WTC11 (cell line): ENCODE measurements at regions not wholly inside any gene's neighbourhood (a gene's known extent, or its start where the extent isn't known, plus 50 kb on each side); places are given as distances from the start of the nearest gene placed in this dataset.

Source experiments
- ATAC-seq: fragments of 200-7000 bp; cut with Tn5 transposase; 2 replicates; pipeline ENCODE4 v1.10.0; 2021; ENCODE audit warnings: mild to moderate bottlenecking, moderate library complexity
- CTCF ChIA-PET: fragments of 300-600 bp; sonication (Branson Sonifier 250); formaldehyde crosslinking; loops from one replicate; lab custom pipeline; 2021; ENCODE audit warnings: antibody characterized with exemption; lab: Charles Lee
- POLR2A ChIA-PET: fragments of 350-600 bp; sonication (Branson Sonifier 250); formaldehyde crosslinking; loops from one replicate; lab custom pipeline; 2021; ENCODE audit warnings: antibody characterized with exemption; lab: Charles Lee
- DNase-seq: peaks from one replicate; pipeline ENCODE4 v3.0.0; 2021; ENCODE audit warnings: low spot score
- H3K27ac Mint-ChIP-seq: 2 replicates; pipeline ENCODE4 v1.8.0; 2021; ENCODE audit warnings: mixed read lengths
- H3K27me3 Mint-ChIP-seq: 2 replicates; pipeline ENCODE4 v1.8.0; 2021; ENCODE audit warnings: low read depth, mild to moderate bottlenecking, moderate library complexity, mixed read lengths
- H3K36me3 Mint-ChIP-seq: 2 replicates; pipeline ENCODE4 v1.8.0; 2021; ENCODE audit warnings: mixed read lengths
- H3K4me1 Mint-ChIP-seq: 2 replicates; pipeline ENCODE4 v1.8.0; 2022; ENCODE audit warnings: mixed read lengths
- H3K4me3 Mint-ChIP-seq: 2 replicates; pipeline ENCODE4 v1.8.0; 2021; ENCODE audit warnings: mild to moderate bottlenecking, moderate library complexity, mixed read lengths
- H3K9me3 Mint-ChIP-seq: 2 replicates; pipeline ENCODE4 v1.8.0; 2021; ENCODE audit warnings: mixed read lengths
- FOXP1 ChIP-seq: sonication (generic); formaldehyde crosslinking; IDR thresholded peaks from 2 replicates; pipeline ENCODE4 v1.8.0; 2022; ENCODE audit warnings: missing genetic modification reagents, mild to moderate bottlenecking, moderate library complexity, borderline replicate concordance
- NFYB ChIP-seq: sonication (generic); formaldehyde crosslinking; conservative IDR thresholded peaks from 2 replicates; pipeline ENCODE4 v1.8.0; 2022; ENCODE audit warnings: low read depth, missing genetic modification reagents
- NR1H2 ChIP-seq: sonication (generic); formaldehyde crosslinking; IDR thresholded peaks from 2 replicates; pipeline ENCODE4 v1.9.0; 2021; ENCODE audit warnings: mild to moderate bottlenecking, moderate library complexity, missing genetic modification reagents
- OVOL2 ChIP-seq: fragments of 250-450 bp; sonication (Bioruptor Pico); IDR thresholded peaks from 2 replicates; pipeline ENCODE4 v1.9.0; 2021; ENCODE audit warnings: mild to moderate bottlenecking, borderline replicate concordance
- TCF7 ChIP-seq: sonication (generic); formaldehyde crosslinking; IDR thresholded peaks from 2 replicates; pipeline ENCODE4 v1.8.0; 2022; ENCODE audit warnings: mild to moderate bottlenecking, low read depth, missing genetic modification reagents, moderate library complexity
- TF ChIP-seq, protein P1 (sequence below): sonication (generic); formaldehyde crosslinking; IDR thresholded peaks from 2 replicates; pipeline ENCODE4 v1.8.0; 2023; ENCODE audit warnings: missing genetic modification reagents, mild to moderate bottlenecking, borderline replicate concordance
- TF ChIP-seq, protein P2 (sequence below): sonication (generic); formaldehyde crosslinking; IDR thresholded peaks from 2 replicates; pipeline ENCODE4 v1.8.1; 2023; ENCODE audit warnings: mild to moderate bottlenecking, missing genetic modification reagents, borderline replicate concordance
- TF ChIP-seq, protein P3 (sequence below): sonication (generic); formaldehyde crosslinking; IDR thresholded peaks from 2 replicates; pipeline ENCODE4 v1.8.0; 2022; ENCODE audit warnings: mild to moderate bottlenecking, missing genetic modification reagents
- TF ChIP-seq, protein P4 (sequence below): sonication (generic); formaldehyde crosslinking; IDR thresholded peaks from 2 replicates; pipeline ENCODE4 v1.8.1; 2023; ENCODE audit warnings: mild to moderate bottlenecking, missing genetic modification reagents, moderate library complexity
- TF ChIP-seq, protein P5 (sequence below): sonication (generic); formaldehyde crosslinking; IDR thresholded peaks from 2 replicates; pipeline ENCODE4 v1.8.1; 2022; ENCODE audit warnings: missing genetic modification reagents, borderline replicate concordance
- TF ChIP-seq, protein P6 (sequence below): sonication (generic); formaldehyde crosslinking; IDR thresholded peaks from 2 replicates; pipeline ENCODE4 v1.8.1; 2022; ENCODE audit warnings: low read depth, mild to moderate bottlenecking, moderate library complexity, missing genetic modification reagents, borderline replicate concordance
- TF ChIP-seq, protein P7 (sequence below): sonication (generic); formaldehyde crosslinking; conservative IDR thresholded peaks from 2 replicates; pipeline ENCODE4 v1.8.1; 2023; ENCODE audit warnings: mild to moderate bottlenecking, low read depth, missing genetic modification reagents, moderate library complexity

GRCh38 chr4:158122501-158122900, 50.3 kb downstream of the GASK1B start:
- no peak for DNase-seq
- no peak for ATAC-seq
- Mint-ChIP-seq H3K27ac (no peak overlapping the region), H3K4me1 (peaks cover 12% of the 10 kb centered on the region), H3K27me3 (no peaks in the 10 kb centered on the region), H3K36me3 (no peaks in the 10 kb centered on the region), H3K9me3 (no peaks in the 10 kb centered on the region), H3K4me3 (no peak overlapping the region)
- CTCF ChIA-PET: no interaction called here
- TF ChIP-seq TCF7 (no peak), NFYB (CRISPR knock-in tag) (no peak), NR1H2 (CRISPR knock-in tag) (no peak), FOXP1 (CRISPR knock-in tag) (no peak), OVOL2 (no peak)
- TF ChIP-seq, protein P1, sequence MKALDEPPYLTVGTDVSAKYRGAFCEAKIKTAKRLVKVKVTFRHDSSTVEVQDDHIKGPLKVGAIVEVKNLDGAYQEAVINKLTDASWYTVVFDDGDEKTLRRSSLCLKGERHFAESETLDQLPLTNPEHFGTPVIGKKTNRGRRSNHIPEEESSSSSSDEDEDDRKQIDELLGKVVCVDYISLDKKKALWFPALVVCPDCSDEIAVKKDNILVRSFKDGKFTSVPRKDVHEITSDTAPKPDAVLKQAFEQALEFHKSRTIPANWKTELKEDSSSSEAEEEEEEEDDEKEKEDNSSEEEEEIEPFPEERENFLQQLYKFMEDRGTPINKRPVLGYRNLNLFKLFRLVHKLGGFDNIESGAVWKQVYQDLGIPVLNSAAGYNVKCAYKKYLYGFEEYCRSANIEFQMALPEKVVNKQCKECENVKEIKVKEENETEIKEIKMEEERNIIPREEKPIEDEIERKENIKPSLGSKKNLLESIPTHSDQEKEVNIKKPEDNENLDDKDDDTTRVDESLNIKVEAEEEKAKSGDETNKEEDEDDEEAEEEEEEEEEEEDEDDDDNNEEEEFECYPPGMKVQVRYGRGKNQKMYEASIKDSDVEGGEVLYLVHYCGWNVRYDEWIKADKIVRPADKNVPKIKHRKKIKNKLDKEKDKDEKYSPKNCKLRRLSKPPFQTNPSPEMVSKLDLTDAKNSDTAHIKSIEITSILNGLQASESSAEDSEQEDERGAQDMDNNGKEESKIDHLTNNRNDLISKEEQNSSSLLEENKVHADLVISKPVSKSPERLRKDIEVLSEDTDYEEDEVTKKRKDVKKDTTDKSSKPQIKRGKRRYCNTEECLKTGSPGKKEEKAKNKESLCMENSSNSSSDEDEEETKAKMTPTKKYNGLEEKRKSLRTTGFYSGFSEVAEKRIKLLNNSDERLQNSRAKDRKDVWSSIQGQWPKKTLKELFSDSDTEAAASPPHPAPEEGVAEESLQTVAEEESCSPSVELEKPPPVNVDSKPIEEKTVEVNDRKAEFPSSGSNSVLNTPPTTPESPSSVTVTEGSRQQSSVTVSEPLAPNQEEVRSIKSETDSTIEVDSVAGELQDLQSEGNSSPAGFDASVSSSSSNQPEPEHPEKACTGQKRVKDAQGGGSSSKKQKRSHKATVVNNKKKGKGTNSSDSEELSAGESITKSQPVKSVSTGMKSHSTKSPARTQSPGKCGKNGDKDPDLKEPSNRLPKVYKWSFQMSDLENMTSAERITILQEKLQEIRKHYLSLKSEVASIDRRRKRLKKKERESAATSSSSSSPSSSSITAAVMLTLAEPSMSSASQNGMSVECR: no peak
- TF ChIP-seq, protein P2, sequence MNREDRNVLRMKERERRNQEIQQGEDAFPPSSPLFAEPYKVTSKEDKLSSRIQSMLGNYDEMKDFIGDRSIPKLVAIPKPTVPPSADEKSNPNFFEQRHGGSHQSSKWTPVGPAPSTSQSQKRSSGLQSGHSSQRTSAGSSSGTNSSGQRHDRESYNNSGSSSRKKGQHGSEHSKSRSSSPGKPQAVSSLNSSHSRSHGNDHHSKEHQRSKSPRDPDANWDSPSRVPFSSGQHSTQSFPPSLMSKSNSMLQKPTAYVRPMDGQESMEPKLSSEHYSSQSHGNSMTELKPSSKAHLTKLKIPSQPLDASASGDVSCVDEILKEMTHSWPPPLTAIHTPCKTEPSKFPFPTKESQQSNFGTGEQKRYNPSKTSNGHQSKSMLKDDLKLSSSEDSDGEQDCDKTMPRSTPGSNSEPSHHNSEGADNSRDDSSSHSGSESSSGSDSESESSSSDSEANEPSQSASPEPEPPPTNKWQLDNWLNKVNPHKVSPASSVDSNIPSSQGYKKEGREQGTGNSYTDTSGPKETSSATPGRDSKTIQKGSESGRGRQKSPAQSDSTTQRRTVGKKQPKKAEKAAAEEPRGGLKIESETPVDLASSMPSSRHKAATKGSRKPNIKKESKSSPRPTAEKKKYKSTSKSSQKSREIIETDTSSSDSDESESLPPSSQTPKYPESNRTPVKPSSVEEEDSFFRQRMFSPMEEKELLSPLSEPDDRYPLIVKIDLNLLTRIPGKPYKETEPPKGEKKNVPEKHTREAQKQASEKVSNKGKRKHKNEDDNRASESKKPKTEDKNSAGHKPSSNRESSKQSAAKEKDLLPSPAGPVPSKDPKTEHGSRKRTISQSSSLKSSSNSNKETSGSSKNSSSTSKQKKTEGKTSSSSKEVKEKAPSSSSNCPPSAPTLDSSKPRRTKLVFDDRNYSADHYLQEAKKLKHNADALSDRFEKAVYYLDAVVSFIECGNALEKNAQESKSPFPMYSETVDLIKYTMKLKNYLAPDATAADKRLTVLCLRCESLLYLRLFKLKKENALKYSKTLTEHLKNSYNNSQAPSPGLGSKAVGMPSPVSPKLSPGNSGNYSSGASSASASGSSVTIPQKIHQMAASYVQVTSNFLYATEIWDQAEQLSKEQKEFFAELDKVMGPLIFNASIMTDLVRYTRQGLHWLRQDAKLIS (CRISPR knock-in tag): no peak
- TF ChIP-seq, protein P3, sequence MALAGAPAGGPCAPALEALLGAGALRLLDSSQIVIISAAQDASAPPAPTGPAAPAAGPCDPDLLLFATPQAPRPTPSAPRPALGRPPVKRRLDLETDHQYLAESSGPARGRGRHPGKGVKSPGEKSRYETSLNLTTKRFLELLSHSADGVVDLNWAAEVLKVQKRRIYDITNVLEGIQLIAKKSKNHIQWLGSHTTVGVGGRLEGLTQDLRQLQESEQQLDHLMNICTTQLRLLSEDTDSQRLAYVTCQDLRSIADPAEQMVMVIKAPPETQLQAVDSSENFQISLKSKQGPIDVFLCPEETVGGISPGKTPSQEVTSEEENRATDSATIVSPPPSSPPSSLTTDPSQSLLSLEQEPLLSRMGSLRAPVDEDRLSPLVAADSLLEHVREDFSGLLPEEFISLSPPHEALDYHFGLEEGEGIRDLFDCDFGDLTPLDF: no peak
- TF ChIP-seq, protein P4, sequence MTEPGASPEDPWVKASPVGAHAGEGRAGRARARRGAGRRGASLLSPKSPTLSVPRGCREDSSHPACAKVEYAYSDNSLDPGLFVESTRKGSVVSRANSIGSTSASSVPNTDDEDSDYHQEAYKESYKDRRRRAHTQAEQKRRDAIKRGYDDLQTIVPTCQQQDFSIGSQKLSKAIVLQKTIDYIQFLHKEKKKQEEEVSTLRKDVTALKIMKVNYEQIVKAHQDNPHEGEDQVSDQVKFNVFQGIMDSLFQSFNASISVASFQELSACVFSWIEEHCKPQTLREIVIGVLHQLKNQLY (CRISPR knock-in tag): no peak
- TF ChIP-seq, protein P5, sequence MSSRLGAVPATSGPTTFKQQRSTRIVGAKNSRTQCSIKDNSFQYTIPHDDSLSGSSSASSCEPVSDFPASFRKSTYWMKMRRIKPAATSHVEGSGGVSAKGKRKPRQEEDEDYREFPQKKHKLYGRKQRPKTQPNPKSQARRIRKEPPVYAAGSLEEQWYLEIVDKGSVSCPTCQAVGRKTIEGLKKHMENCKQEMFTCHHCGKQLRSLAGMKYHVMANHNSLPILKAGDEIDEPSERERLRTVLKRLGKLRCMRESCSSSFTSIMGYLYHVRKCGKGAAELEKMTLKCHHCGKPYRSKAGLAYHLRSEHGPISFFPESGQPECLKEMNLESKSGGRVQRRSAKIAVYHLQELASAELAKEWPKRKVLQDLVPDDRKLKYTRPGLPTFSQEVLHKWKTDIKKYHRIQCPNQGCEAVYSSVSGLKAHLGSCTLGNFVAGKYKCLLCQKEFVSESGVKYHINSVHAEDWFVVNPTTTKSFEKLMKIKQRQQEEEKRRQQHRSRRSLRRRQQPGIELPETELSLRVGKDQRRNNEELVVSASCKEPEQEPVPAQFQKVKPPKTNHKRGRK (CRISPR knock-in tag): no peak
- TF ChIP-seq, protein P6, sequence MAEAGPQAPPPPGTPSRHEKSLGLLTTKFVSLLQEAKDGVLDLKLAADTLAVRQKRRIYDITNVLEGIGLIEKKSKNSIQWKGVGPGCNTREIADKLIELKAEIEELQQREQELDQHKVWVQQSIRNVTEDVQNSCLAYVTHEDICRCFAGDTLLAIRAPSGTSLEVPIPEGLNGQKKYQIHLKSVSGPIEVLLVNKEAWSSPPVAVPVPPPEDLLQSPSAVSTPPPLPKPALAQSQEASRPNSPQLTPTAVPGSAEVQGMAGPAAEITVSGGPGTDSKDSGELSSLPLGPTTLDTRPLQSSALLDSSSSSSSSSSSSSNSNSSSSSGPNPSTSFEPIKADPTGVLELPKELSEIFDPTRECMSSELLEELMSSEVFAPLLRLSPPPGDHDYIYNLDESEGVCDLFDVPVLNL: no peak
- TF ChIP-seq, protein P7, sequence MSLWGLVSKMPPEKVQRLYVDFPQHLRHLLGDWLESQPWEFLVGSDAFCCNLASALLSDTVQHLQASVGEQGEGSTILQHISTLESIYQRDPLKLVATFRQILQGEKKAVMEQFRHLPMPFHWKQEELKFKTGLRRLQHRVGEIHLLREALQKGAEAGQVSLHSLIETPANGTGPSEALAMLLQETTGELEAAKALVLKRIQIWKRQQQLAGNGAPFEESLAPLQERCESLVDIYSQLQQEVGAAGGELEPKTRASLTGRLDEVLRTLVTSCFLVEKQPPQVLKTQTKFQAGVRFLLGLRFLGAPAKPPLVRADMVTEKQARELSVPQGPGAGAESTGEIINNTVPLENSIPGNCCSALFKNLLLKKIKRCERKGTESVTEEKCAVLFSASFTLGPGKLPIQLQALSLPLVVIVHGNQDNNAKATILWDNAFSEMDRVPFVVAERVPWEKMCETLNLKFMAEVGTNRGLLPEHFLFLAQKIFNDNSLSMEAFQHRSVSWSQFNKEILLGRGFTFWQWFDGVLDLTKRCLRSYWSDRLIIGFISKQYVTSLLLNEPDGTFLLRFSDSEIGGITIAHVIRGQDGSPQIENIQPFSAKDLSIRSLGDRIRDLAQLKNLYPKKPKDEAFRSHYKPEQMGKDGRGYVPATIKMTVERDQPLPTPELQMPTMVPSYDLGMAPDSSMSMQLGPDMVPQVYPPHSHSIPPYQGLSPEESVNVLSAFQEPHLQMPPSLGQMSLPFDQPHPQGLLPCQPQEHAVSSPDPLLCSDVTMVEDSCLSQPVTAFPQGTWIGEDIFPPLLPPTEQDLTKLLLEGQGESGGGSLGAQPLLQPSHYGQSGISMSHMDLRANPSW (CRISPR knock-in tag): no peak
- POLR2A ChIA-PET: no interaction called here
